Left renal cortex interstitium (tissue), 4 donors: ENCODE measurements at regions not wholly inside any gene's neighbourhood (a gene's known extent, or its start where the extent isn't known, plus 50 kb on each side); places are given as distances from the start of the nearest gene placed in this dataset.

ENCODE experiments used
- DNase-seq, 4 donors: peaks; one replicate each; pipeline ENCODE4 v3.0.0-alpha.2; 2013; ENCODE audit warnings: low read depth in 4 of 4, low spot score in 2 of 4, missing footprints in 1 of 4

GRCh38 chr2:160670618-160671017 lies 177.0 kb upstream of the RBMS1 start:
- no peak for DNase-seq

- DNase-seq, result no peak
These were observed 178.6 kb upstream of the RBMS1 start for GRCh38 chr2:160672211-160672610.

- DNase-seq, result no peak
These were observed 180.6 kb upstream of the RBMS1 start for GRCh38 chr2:160674146-160674750.

- no peak for DNase-seq
These were observed 186.1 kb upstream of the RBMS1 start for GRCh38 chr2:160679686-160680085.

GRCh38 chr2:160680294-160680693 lies 186.7 kb upstream of the RBMS1 start:
- DNase-seq, result no peak

- no peak for DNase-seq
These were observed 187.4 kb upstream of the RBMS1 start for GRCh38 chr2:160680974-160681373.

GRCh38 chr2:160683206-160683605 lies 189.6 kb upstream of the RBMS1 start:
- no peak for DNase-seq

- DNase-seq, result no peak
These were observed 194.0 kb upstream of the RBMS1 start for GRCh38 chr2:160687629-160688028.

GRCh38 chr2:160689441-160689840 lies 195.8 kb upstream of the RBMS1 start:
- no peak for DNase-seq

GRCh38 chr2:160694221-160694620 lies 200.6 kb upstream of the RBMS1 start:
- no peak for DNase-seq

- DNase-seq, result no peak
These were observed 201.0 kb upstream of the RBMS1 start for GRCh38 chr2:160694631-160695030.

- DNase-seq, result no peak
These were observed 201.9 kb upstream of the RBMS1 start for GRCh38 chr2:160695402-160696086.

GRCh38 chr2:160696087-160696452 lies 202.5 kb upstream of the RBMS1 start:
- DNase-seq, result no peak

GRCh38 chr2:160697817-160698216 lies 204.2 kb upstream of the RBMS1 start:
- no peak for DNase-seq

- DNase-seq, result no peak
These were observed 206.6 kb upstream of the RBMS1 start for GRCh38 chr2:160700021-160700814.

GRCh38 chr2:160701822-160702221 lies 208.2 kb upstream of the RBMS1 start:
- no peak for DNase-seq

GRCh38 chr2:160702754-160703153 lies 209.1 kb upstream of the RBMS1 start:
- no peak for DNase-seq

GRCh38 chr2:160703648-160704585 lies 210.3 kb upstream of the RBMS1 start:
- no peak for DNase-seq

- no peak for DNase-seq
These were observed 221.8 kb upstream of the RBMS1 start for GRCh38 chr2:160715428-160715827.

- DNase-seq, result no peak
These were observed 225.5 kb upstream of the RBMS1 start for GRCh38 chr2:160719116-160719515.

- no peak for DNase-seq
These were observed 226.5 kb upstream of the RBMS1 start for GRCh38 chr2:160720098-160720497.
